Right cardiac atrium (tissue), 5 donors: ENCODE measurements at regions not wholly inside any gene's neighbourhood (a gene's known extent, or its start where the extent isn't known, plus 50 kb on each side); places are given as distances from the start of the nearest gene placed in this dataset.
"Not testable (repeated sequence)": the region's sequence is repeated elsewhere in the genome, so short reads cannot be mapped to it uniquely, and the experiment has no call there.

Experiments
- ATAC-seq, 2 donors: fragments of 200-7000 bp; cut with Tn5 transposase; one replicate each; pipeline versions ENCODE4 v1.8.0 to v1.9.1; 2020; ENCODE audit warnings: moderate library complexity in 2 of 2, mild to moderate bottlenecking in 1 of 2
- DNase-seq, 3 donors: peaks; one replicate each; pipeline ENCODE4 v3.0.0-alpha.2; 2020
- H3K27ac ChIP-seq: one replicate; pipeline ENCODE4 v1.5.1; 2013; ENCODE audit warnings: mild to moderate bottlenecking, low read length, control low read depth, moderate library complexity
- H3K27me3 ChIP-seq: one replicate; pipeline ENCODE4 v1.6.1; 2013; ENCODE audit not compliant: control insufficient read depth, insufficient read depth
- H3K4me1 ChIP-seq: one replicate; pipeline ENCODE4 v1.6.1; 2013; ENCODE audit warnings: low read length; ENCODE audit not compliant: control insufficient read depth, insufficient read depth
- H3K4me3 ChIP-seq: one replicate; pipeline ENCODE4 v1.5.1; 2013; ENCODE audit warnings: low read length, control low read depth
- H3K9me3 ChIP-seq: one replicate; pipeline ENCODE4 v1.6.1; 2013; ENCODE audit warnings: low read length; ENCODE audit not compliant: control insufficient read depth
- WGBS: extraction: QIAGEN DNeasy Blood & Tissue Kit; methylation state at CpG from one replicate; pipeline ENCODE4 v1.1.7; 2013; 5-methylcytosine and 5-hydroxymethylcytosine counted together
- intact Hi-C, 4 donors: fragments of 100-400 bp; cut with DNase I; formaldehyde crosslinking; loops; one replicate each; pipeline versions ENCODE4 v1.11.0 to v1.14.0; 2022 to 2023
- donor health status: healthy with polysubstance abuse.
- donor health status: DM: no; HTN: yes; CAD: no.
- donor health status: DM: no; HTN: no; CAD: no.
- donor health status: DM: no; HTN: yes; CAD: no; lungs with severe emphysema.
- donor health status: DM: yes; HTN: yes; CAD: no.

DNA sequence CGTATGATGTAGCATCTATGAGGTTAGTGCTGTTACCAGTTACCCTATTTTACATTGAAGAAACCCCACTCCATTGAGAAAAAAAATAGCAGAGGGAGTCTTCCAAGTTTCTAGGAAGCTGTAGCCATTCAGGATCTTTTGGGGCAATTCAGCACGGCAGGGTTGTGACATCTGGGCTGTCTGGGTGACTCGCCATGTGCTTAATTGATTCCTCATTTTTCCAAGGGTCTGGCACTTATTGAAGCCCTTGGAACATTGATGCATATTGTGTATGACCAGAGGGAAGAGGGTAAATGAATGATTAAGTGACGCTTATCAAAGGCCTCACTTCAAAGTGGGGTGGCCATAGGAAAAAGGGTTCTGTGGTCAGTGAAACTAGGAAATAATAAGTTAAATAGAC, 248.7 kb downstream of the ARHGAP12 start:
- Histone ChIP-seq H3K4me1 (peaks cover 2% of the 10 kb centered on the region), H3K27ac (no peak overlapping the region), H3K9me3 (peaks cover 3% of the 10 kb centered on the region), H3K27me3 (no peaks in the 10 kb centered on the region), H3K4me3 (no peak overlapping the region)
- WGBS: 91% methylated on average over 4 of the region's 4 CpGs
- DNase-seq (no peak), ATAC-seq (no peak)
- intact Hi-C loops: no loop called here

DNA sequence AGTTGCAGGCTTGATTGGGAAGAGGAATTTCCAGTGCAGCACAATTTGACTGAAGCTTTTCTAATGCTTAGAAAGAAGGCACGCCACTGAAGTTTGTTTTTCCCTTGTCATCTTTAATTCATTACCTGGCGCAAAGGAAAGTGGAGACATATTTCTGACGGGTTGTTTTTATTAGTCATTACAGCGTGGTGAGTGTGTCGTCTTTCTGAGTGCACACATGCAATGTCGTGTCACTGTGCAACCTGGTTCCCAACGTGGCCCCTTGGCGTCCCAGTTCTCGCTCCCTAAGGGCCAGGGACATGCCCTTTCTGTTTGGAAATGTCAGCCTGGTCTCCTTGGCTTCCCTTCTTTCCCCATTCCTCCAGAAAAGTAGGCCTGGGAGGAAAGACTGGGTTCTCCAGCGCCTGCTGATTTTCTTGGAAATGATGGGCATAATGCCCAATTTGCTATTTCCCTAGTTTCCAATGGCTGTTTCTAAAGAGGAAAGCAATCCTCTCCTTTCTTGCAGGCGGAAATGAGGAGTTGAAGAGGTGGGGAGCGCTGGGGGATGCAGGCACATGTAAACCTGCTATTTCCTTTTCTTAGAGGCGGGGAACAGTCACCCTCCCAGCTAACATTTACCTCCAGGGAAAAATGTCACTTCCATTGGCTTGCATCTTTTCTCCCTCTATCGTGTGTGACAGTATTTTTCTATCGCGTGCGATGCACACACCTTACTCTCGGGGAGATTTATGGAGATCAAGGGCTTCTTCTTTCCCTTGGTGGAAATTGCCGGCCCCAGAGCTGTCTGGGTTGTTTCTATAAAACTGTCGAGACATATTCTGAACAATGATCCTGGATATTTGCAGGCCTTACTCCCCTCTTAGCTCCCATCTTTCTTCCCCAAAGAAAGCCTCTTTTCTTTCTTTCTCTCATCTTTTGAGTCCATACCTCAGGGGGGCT, 249.8 kb downstream of the ARHGAP12 start:
- no peak for DNase-seq
- Histone ChIP-seq H3K4me1 (peaks cover 2% of the 10 kb centered on the region), H3K27ac (no peak overlapping the region), H3K9me3 (no peaks in the 10 kb centered on the region), H3K4me3 (no peak overlapping the region), H3K27me3 (no peaks in the 10 kb centered on the region)
- intact Hi-C loops: no loop called here
- 83% methylated on average over 20 of the region's 20 CpGs for WGBS
- ATAC-seq: no peak

DNA sequence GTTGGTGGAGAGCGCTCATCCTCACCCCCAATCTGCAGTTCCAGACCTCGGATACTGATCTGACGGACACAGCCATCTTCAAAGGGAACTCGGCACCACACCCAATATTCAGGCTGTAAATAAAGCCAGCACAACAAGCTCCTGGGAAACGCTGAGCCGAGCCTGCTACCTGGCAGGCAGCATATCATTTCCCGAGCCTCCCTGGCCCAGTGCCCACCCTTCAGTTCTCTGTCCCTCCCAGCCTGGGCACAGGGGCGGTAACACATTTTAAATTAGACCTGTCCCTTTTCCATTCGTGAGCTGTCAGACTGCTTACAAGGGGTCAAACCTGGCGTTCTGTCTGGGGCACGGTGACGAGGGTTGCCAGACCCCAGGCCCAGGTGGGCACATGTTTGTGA, 250.5 kb downstream of the ARHGAP12 start:
- peak; percentile 46 to 57 for ATAC-seq
- no peak overlapping the region for H3K4me3 ChIP-seq
- no peak overlapping the region for H3K27ac ChIP-seq
- peak; percentile 38 to 66 (median 46) for DNase-seq
- 66% methylated on average over 12 of the region's 12 CpGs for WGBS
- H3K27me3 ChIP-seq: no peaks in the 10 kb centered on the region
- intact Hi-C loops: no loop called here
- peaks cover 2% of the 10 kb centered on the region for H3K4me1 ChIP-seq
- no peaks in the 10 kb centered on the region for H3K9me3 ChIP-seq

DNA sequence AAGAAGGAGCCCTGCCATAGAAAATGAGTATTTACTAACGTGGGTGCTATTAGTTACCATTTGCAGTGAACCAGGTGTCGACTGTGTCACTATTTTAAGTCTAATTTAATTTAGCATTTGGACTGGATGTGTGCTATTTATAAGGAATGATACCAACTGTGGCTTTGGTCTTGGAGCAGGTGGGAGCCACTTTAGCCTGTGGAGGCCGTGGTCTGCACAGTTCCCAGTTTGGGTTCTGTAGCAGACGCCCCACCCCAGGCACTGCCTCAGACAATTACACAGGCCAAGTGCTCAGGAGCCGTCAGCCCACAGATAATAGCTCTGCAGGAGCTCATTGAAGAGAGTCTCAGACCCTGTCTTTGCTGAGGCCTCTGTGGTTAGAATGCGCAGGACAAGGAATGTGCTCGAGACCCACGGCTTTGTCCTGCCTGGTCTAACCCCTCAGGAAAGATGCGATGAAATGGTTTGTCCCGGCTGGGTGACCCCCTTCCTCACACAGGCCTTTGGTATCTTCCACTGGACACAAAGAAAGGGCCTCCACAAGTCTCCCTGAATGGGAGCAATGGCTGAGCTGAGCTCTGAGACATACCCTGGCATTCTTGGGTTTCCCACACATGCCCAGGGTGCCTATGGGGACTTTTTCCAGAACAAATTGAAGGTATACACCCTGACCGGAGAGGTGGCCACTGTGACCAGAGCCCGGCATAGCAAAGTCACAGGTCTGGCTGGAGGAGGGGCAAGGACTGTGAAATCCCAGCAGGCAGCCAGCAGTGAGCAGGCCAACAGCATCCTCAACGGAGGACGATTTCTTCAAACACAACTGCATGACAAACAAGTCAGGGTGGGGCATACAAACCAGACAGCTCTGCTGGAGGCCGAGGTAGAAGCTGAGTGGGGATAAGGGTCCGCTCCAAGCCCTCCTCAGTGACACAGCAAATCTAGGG, 251.2 kb downstream of the ARHGAP12 start:
- no peak overlapping the region for H3K27ac ChIP-seq
- ATAC-seq (peak; percentile 15 to 34), DNase-seq (no peak)
- H3K4me3 ChIP-seq: no peak overlapping the region
- WGBS: 81% methylated on average over 16 of the region's 16 CpGs
- peaks cover 2% of the 10 kb centered on the region for H3K4me1 ChIP-seq
- intact Hi-C loops: no loop called here
- no peaks in the 10 kb centered on the region for H3K9me3 ChIP-seq
- H3K27me3 ChIP-seq: no peaks in the 10 kb centered on the region

GRCh38 chr10:31675726-31676125, 252.9 kb downstream of the ARHGAP12 start:
- H3K9me3 ChIP-seq: no peaks in the 10 kb centered on the region

GRCh38 chr10:31669357-31669756, 259.3 kb downstream of the ARHGAP12 start:
- DNase-seq: no peak
- Histone ChIP-seq H3K4me3 (no peak overlapping the region), H3K27ac (no peak overlapping the region), H3K9me3 (no peaks in the 10 kb centered on the region), H3K27me3 (no peaks in the 10 kb centered on the region), H3K4me1 (no peaks in the 10 kb centered on the region)
- WGBS: 82% methylated on average over 1 of the region's 1 CpG
- ATAC-seq: peak in 1 of 2 donors; percentile 33
- intact Hi-C loops: no loop called here

More at GRCh38 chr10:31675726-31676125, 252.9 kb downstream of the ARHGAP12 start:
- no peak overlapping the region for H3K27ac ChIP-seq
- ATAC-seq: no peak
- H3K4me3 ChIP-seq: no peak overlapping the region
- H3K4me1 ChIP-seq: peaks cover 2% of the 10 kb centered on the region
- intact Hi-C loops: no loop called here
- H3K27me3 ChIP-seq: no peaks in the 10 kb centered on the region
- no peak for DNase-seq

DNA sequence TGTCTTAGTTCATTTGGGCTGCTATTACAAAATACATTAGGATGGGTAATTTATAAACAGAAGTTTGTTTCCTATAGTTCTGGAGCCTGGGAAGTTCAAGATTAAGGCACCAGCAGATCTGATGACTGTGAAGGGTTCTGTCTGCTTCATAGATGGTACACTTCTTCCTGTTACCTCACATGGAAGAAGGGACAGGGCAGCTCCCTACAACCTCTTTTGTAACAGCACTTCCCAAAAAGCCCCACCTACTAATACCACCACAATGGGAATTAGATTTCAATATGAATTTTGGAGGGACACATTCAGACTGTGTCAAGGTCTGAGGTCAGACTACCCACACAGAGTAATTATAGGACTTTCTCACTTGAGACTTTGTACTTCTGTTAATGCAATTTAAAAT, 260.3 kb downstream of the ARHGAP12 start:
- Histone ChIP-seq H3K4me1 (no peaks in the 10 kb centered on the region), H3K4me3 (no peak overlapping the region), H3K9me3 (no peaks in the 10 kb centered on the region), H3K27ac (no peak overlapping the region), H3K27me3 (no peaks in the 10 kb centered on the region)
- ATAC-seq (no peak), DNase-seq (no peak)
- intact Hi-C loops: no loop called here

DNA sequence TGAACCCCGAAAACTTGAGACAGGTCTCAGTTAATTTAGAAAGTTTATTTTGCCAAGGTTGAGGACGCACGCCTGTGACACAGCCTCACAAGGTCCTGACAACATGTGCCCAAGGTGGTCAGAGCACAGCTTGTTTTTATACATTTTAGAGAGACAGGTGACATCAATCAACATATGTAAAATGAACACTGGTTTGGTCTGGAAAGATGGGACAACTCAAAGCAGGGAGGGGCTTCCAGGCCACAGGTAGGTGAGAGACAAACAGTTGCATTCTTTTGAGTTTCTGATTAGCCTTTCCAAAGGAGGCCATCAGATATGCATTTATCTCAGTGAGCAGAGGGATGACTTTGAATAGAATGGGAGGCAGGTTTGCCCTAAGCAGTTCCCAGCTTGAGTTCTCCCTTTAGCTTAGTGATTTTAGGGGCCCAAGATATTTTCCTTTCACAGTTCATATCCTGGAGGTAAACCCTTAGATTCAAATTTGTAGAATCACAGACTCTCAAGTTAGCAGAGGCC, 262.8 kb downstream of the ARHGAP12 start:
- ATAC-seq, DNase-seq, H3K27me3 ChIP-seq, intact Hi-C loops, H3K4me1 ChIP-seq, H3K4me3 ChIP-seq, H3K27ac ChIP-seq, H3K9me3 ChIP-seq: not testable (repeated sequence)
- WGBS: 98% methylated on average over 3 of the region's 3 CpGs

DNA sequence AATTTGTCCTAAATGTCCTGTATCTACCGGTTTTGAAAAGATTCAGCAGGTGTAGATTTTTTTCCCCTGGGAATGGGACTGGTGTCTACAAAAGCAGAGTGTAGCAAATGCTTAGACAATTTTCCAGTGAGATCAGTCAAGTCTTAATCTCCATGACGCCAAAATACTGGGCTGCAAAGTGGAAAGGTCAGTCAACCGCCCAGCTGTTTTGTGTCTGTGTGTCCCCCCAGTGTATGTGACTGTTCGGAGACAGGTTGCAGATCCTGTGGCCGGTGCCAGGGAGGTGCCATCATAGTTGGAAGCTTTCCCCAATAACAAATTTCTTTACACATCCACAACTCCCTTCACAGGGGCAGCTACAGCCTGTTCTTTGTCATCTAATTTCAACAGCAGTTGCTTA, 263.8 kb downstream of the ARHGAP12 start:
- H3K4me1 ChIP-seq: no peaks in the 10 kb centered on the region
- H3K27me3 ChIP-seq: no peaks in the 10 kb centered on the region
- intact Hi-C loops: no loop called here
- no peak overlapping the region for H3K4me3 ChIP-seq
- no peak overlapping the region for H3K27ac ChIP-seq
- H3K9me3 ChIP-seq: no peaks in the 10 kb centered on the region
- DNase-seq: peak; percentile 59 to 74 (median 65)
- WGBS: 46% methylated on average over 5 of the region's 5 CpGs
- ATAC-seq: peak; percentile 71 to 85

- H3K27ac ChIP-seq, ATAC-seq, DNase-seq, H3K27me3 ChIP-seq, intact Hi-C loops, H3K4me1 ChIP-seq, H3K4me3 ChIP-seq, H3K9me3 ChIP-seq: not testable (repeated sequence)
- 89% methylated on average over 9 of the region's 9 CpGs for WGBS
These were observed 264.6 kb downstream of the ARHGAP12 start for GRCh38 chr10:31664071-31664470.

DNA sequence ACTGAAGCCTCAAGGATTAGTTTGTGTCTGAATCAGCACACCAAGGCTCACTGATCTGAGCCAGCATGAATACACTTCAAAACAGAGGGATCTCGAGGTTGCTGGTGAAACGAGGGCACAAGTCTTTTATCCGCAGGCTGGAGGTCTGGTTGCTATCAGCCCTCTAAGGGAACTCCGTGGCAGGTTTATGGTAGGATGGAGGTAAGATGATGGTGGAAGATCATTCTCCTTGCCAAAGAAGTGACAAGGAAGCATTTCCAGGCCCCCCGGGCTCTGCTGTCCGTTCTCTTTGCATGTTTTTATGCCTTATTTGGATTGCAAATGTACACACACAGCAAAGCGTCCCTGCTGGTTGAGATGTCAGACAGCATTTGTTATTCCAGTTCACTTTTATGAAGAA, 268.3 kb downstream of the ARHGAP12 start:
- DNase-seq (no peak), ATAC-seq (no peak)
- Histone ChIP-seq H3K4me1 (no peaks in the 10 kb centered on the region), H3K4me3 (no peak overlapping the region), H3K9me3 (no peaks in the 10 kb centered on the region), H3K27ac (no peak overlapping the region), H3K27me3 (no peaks in the 10 kb centered on the region)
- intact Hi-C loops: no loop called here
- 79% methylated on average over 7 of the region's 7 CpGs for WGBS
